Stimulated activated CD8-positive, alpha-beta memory T cell treated with anti-CD3 and anti-CD28 coated beads, Interleukin-2, amount 100 ng/mL, for 1 hour (primary cell): ENCODE measurements at regions not wholly inside any gene's neighbourhood (a gene's known extent, or its start where the extent isn't known, plus 50 kb on each side); places are given as distances from the start of the nearest gene placed in this dataset.
"Not testable (repeated sequence)": the region's sequence is repeated elsewhere in the genome, so short reads cannot be mapped to it uniquely, and the experiment has no call there.

Source experiments
- DNase-seq, 2 donors: peaks; one replicate each; pipeline ENCODE4 v3.0.0-alpha.2; 2020; ENCODE audit warnings: low read depth in 2 of 2

DNA sequence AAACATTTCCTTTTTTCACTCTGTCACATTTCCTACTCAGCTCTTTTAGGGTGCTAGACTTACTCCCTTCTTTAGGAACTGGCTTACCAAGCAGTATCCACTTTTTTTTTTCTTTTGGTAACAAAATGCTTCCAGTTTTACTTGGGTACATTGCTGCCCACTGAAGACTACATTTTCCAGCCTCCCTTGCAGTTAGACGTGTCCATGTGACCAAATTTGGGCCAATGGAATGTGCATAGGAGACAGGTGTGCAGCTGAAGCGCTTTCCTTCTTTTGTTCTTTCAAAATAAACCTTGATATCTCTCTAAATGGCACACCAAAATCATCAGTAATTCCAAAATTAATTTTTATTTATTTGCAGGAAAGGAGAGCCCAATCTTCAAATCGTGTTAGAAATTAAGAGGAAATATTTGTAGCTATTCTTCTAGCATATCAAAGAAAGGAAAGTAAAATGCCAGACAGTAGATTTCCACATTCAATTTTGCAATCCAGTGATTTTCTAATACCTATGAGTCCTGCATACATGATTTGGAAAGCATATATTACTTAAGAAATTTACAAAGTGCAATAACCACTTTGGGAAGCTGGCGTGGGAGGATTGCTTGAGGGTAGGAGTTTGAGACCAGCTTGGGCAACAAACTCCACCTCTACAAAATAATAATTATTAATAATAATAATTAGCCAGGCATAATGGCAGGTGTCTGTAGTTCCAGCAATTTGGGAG lies 422.0 kb upstream of the FRG2C start:
- no peak for DNase-seq

DNA sequence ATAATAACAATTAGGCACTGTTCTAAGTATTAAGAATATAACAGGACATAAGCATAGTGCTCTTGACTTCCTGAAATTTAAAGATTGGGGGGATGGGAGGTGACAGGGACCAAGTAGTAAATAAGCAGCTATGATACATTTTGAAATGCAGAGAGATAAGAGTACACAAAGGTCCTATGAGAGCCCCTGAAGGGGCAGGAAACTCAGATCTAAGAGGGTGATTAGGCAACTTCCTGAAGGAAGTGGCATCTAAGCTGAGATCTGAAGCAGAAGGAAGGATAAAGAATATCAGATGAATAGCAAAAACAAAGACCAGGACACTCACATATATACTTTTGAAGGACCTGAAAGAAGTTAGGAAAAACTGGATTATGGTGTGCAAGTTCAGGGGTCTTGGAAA lies 415.2 kb upstream of the FRG2C start:
- no peak for DNase-seq

DNA sequence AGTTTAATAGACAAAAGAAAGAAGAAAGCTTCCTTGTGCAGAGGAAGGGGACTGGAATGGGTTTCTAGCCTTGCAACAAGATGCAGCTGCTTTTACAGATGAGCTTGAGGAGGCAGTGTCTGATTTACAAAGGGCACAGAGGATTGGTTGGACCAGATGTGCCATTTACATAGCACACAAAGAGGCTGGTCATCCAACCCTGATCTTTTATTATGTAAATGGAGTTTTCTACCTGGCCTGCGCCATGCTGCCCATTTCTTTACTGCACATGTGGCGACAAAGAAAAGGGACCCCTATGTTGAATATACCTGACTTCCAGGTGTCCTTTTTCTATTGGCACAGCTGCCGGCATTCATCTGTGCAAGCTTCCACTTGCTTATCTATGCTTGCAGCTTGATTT lies 409.4 kb upstream of the FRG2C start:
- DNase-seq = no peak

DNA sequence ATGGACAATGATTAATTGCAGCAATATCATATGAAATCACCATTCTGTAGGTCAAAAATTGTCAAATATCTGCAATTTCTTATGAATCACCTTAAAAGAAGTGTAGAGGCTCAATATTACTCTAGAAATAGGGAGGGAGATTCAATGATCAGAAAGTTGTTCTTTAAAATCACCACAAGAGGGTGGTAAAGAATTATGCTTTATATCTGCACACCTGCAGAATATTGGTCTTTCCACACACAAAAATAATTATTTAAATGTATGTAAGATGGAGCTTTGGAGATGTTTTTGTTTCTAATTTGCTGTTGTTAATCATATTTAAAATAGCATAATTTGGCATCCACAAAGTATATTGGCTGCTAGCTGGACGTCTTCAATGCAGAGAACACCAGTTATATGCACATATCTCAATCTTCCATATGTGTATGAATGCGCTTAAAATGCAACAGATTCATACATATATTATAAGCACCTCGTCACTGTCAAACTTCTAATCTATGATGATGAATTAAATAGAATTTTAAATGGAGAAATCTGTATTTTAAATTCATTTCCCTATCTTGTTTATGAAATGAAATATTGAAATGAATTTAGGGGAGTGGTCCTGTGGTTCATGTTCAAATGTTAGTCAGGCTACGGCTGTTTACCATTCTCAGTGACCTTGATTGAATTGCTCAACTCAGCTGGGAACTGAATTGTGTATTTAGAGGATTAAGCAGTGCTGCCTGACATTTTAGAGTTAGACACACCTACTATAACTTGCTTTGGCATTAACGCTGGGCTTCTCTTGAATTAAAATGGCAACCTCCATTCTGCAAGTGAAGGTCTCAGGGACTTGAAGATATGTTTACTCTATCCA lies 405.1 kb upstream of the FRG2C start:
- DNase-seq = not testable (repeated sequence)

DNA sequence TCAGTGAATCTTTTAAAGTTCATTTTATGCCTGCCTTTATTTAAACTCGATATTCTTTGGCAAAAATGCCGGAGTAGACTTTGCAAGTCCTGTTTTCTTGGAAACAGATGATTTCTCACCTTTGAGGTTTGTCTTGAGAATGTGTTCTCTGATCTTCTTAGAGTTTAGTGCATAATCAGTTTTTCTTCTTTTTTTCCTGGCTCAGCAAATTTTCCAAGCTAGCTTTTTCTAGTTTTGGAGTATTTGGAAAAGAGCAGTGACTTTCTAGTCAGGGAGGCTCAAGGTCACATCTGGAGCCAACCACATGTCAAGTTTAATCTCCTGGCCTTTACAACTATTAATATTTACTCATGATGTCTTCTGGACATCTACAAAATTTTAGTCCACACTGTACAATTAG lies 403.2 kb upstream of the FRG2C start:
- DNase-seq = not testable (repeated sequence)

DNA sequence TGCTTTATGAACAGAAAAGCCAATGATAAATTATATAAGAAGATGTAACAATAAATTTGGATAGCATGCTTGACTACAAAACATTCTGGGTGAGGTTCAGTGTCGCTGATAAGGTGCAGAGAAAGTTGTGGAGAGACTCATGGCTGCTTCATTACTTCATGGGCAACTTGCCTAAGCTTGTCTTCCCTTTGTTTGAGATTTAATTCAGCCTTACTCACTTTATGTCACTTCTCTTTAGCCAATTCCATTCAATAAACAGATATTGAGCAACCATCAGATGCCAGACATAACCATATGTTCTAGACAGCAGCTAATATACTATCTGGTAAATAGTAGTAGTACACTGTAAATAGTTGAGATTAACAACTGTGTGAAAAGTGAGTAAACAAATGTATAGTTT lies 401.5 kb upstream of the FRG2C start:
- DNase-seq = no peak

DNA sequence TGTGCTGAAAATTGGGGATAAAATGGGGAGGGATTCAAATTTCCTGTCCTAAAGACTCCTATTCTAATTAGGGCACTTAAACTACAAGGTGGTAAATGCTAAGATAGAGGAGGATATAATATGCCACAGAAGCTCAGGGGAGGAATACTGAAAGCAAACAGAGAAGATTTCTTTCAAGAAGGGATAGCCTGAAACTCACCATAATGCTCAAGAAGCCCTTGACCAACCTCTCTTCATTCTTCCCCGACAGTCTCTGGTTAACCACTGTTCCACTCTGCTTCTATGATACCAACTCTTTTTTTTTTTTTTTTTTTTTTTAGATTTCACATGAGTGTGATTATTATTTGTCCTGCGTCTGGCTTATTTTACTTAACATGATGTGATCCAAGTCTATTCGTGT lies 398.2 kb upstream of the FRG2C start:
- DNase-seq = no peak

DNA sequence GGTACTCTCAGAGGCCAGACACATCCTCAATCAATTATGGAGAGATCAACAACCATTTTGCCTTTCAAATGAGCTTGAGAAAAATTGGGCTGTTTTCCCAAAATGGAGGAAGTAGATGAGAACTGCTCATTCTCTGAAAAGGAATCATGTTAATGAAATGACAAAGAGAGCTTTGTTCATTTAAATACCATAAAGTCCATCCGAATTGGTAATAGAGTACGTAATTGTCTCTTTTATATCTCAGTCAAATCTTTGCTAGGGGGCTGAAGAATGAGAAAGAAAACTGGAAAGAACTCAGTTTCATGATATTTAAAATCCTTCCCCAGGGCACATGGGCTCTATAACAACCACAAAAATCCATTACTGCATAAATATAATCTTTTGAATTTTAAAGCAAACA lies 395.6 kb upstream of the FRG2C start:
- DNase-seq = not testable (repeated sequence)

DNA sequence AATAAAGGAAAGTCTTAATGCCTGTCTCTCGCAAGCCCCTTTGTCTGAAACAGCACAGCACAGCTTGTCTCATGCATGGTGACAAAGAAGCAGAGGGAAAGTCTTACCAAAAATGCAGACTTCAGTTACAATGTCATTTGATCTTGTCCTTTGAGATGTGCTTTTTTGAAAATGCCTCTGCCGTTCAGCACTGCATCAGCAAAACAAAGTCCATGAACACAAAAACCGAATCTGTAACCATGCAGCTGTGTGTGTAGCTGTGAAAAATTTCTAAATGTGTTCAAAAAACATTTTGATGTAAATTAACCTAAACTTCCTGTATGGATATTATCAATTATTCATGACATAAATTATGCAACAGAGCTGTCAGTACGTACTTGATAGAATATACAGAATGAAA lies 391.9 kb upstream of the FRG2C start:
- DNase-seq = not testable (repeated sequence)

DNA sequence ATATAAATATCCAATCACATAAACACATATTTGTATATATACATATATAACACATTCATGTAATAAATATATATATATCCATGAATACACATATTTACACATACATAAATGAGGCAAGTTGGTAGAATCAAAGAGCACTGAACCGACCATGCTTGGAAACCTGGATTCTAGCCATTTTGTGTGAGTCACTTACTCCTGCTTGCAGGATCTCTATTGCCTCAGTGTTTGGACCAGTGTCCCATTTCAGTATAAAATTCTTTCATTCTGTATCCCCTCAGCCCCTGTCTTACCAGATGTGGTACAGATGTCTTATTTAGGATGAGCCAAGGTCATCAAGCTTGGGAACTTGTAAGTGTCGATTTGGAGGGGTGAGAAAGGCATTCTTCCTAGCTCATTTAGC lies 391.4 kb upstream of the FRG2C start:
- DNase-seq = no peak

DNA sequence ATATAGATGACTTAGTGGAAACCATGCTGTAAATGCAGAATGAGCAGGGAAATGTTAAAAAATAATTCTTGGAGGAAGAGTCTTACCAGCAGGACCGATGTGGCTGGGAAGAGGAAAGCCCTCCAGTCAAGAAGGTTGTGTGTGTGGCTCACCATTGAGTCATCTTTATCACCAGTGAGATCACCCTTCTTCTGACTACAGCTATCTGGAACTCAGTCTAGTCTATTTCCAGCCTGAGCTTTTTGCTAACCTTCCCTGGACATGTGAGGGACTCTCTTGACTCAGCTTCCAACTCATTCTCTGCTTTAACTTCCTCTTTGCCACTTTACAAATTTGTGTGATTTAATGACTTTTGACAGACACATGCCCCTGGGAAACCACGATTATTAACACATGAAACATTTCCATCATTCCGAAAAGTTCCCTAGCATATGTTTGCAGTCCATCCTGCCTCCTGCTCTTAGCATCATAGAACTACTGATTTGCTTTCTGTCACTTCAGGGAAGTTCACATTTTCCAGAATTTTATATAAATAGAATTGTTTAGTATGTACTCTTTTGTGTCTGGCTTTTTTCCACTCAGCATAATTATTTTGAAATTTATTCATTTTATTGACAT lies 378.5 kb upstream of the FRG2C start:
- not testable (repeated sequence) for DNase-seq

DNA sequence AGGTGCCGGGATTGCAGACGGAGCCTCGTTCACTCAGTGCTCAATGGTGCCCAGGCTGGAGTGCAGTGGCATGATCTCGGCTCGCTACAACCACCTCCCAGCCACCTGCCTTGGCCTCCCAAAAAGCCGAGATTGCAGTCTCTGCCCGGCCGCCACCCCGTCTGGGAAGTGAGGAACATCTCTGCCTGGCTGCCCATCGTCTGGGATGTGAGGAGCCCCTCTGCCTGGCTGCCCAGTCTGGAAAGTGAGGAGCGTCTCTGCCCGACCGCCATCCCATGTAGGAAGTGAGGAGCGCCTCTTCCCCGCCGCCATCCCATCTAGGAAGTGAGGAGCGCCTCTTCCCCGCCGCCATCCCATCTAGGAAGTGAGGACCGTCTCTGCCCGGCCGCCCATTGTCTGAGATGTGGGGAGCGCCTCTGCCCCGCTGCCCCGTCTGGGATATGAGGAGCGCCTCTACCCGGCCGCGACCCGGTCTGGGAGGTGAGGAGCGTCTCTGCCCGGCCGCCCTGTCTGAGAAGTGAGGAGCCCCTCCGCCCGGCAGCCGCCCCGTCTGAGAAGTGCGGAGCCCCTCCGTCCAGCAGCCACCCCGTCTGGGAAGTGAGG lies 375.1 kb upstream of the FRG2C start:
- not testable (repeated sequence) for DNase-seq

DNA sequence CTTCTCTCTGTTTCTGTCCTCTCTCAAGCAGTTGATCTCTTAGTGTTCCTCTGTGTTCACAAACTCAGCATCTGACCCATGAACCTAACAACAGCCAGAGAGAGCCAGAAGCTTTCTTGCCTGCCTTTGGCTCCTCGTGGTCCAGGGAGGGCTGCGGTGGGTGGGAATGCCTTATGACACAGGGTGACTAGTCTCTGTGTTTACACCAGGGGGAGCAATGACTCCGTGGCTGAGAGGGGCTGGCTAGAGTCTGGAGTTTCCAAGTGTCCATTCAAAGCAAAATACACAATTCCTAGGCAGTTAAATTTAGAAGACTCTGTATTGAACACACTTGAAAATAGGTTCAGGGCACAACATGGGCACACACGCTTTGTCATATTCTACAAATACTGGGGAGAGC lies 370.0 kb upstream of the FRG2C start:
- DNase-seq = no peak

DNA sequence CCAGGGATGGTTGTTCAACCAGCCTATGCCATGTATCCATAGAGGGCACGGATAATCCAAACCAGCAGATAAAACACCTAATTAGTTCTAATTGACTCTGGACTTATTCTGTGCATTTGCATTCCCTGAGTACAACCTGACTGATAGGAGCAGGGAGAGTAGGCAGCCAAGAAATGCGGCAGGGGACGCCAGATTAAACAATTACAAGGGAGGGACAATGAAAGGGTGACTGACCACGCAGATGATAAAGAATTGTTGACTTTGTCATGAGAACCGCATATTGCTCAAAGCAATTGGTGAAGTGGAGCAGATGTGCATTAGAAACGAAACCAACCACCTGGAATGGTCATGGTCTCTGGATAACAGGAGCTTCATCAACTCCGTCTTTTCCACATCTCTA lies 369.1 kb upstream of the FRG2C start:
- DNase-seq = no peak

DNA sequence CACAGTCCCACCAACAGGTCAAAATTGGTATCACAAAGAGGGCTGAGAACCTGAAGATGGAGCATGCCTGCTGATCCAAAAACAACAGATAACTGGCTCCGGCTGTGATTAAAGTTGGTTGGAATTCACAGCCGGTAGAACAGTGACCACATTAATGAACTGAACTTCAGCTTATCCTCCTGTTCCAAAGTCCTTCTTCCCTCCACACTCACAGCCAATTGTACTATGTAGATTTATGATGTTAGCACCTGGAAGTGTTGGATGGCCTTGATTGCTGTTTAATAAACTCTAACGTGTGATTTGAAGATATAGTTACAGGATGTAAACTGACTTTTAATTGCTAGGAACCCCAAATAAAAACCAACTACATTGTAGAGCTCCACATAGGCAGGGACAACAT lies 367.3 kb upstream of the FRG2C start:
- DNase-seq = no peak

DNA sequence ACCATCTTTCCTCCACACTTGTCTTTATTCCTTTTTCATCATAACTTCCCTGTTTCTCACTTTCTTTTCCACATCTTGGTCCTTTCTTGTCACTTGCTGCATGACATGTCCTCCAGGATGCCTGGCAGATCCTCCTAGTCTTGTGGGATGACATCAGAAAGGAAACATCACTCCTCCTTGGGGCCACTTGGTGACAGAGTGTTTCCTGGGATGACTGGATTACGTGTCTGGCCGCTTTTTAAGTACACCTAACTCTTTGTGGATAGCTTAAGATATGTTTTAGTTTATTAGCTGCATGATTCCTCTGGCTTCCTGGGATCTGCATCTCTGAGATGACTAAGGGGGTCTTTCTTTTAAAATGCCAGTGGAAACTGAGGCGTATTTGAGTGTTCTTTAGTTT lies 363.5 kb upstream of the FRG2C start:
- no peak for DNase-seq

DNA sequence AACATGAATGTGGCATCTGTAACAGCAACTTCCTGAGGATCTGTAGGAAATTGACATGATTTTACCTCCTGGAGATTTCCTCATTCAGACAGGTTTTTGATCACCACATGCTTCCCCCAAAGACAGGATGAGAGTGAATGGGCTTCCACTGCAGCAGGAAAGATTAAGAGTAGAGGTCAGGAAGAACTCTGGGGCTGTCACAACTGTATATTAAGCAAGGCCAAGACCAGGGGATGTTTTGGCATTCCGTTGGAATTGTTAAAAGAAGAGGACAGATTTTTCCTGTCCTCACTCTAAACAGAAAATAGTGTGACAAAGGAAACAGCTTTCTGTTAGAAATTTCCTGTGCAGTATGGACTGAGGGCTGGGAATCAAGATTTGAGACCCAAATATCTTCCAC lies 363.1 kb upstream of the FRG2C start:
- DNase-seq = not testable (repeated sequence)

DNA sequence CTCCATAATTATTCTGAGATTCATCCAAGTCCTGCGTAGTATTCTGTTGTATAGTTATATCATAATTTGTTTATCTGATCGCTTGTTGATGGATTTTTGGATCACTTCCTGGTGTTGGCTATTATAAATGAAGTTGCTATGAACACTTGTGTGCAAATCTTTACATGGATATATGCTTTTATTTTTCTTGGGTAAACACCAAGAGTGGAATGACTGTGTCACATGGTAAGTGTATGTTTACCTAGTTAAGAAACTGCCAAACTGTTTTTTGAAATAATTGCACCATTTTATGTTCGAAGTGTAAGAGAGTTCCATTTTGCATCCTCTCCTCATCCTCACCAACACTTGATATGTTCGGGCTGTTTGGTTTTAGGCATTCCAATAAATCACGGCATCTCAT lies 360.4 kb upstream of the FRG2C start:
- DNase-seq = no peak

DNA sequence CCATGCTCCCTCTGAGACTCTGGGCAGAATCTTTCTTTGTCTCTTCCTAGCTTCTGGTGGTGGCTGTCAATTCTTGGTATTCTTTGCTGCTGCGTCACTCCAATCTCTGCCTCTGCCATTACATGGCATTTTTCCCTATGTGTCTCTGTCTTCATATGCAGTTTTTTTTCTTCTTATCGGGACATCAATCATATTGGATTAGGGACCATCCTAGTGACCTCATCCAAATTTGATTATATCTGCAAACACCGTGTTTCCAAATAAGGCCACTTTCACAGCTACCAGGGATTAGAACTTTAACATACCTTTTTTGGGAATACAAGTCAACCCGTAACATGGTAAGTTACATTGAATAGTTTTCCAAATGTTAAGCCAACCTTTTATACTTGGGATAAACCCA lies 358.2 kb upstream of the FRG2C start:
- DNase-seq = no peak

DNA sequence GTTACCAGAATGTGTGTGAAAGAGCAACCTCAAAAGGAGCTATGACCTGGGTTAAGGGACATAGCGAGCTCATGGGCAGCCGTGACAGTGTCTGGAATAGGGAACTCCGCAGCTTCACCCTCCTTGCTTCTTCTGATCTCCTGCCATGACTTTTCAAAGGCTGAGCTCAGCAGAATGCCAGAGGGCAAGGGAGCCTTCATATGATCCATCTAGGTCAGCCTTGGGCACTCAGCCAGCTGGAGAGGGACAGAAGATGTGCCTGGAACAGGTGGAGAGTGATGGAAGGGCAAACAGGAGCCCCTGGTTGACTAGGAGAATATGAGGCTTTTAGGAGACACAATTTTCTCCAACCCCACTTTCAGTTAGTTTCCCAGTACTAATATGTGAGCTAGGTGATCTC lies 352.8 kb upstream of the FRG2C start:
- DNase-seq = not testable (repeated sequence)

DNA sequence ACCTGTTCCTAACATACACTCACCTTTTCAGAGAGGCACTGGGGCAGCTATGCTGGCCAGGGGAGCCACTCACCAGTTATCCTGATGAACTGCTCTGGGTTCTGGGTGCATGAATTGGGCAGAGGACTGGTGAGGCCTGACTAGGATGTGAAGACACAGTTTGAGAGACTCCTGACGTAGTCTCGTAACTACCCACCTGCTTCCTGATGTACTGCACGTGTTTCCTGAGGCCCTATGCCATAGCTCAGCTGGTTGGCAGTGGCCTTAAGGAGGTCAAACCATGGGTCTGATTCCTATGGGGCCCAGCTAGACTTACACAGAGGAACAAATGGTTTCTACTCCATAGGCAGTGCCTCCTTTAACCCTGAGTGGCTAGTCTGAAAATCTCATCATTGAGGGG lies 351.7 kb upstream of the FRG2C start:
- not testable (repeated sequence) for DNase-seq

DNA sequence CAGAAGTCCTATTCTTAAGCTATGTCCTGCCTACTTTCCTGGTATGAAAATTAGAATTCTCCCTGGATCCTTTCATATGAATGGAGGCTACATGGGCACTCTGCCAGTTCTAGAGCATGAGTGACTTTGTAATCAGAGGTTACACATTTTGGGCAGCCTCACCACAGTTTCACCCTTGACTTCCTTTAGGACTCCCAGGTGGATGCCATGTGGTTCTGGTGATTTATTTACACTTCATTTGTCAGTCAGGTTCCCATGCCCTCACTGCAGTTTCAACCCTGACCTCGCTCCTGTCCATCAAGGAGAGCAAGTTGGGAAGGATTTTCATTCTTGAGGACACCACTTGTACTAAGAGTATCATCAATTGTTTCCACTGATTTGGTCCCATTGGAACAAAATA lies 344.4 kb upstream of the FRG2C start:
- not testable (repeated sequence) for DNase-seq
